OCI-LY1 (cell line): ENCODE measurements at regions not wholly inside any gene's neighbourhood (a gene's known extent, or its start where the extent isn't known, plus 50 kb on each side); places are given as distances from the start of the nearest gene placed in this dataset.
A peak's percentile ranks its signal among the peaks of the same experiment; 100 is the strongest.
"Not testable (repeated sequence)": the region's sequence is repeated elsewhere in the genome, so short reads cannot be mapped to it uniquely, and the experiment has no call there.

ENCODE experiments used
- H2AFZ ChIP-seq: fragments of 200-600 bp; sonication (generic), shearing (Covaris generic); 2 replicates; pipeline ENCODE4 v1.6.0; 2014; ENCODE audit warnings: antibody characterized with exemption, mild to moderate bottlenecking, low read length
- H3F3A ChIP-seq: fragments of 200-600 bp; sonication (generic), shearing (Covaris generic); 2 replicates; pipeline ENCODE4 v1.6.0; 2014; ENCODE audit warnings: mild to moderate bottlenecking, antibody characterized with exemption, low read length, moderate library complexity; ENCODE audit not compliant: insufficient read depth
- H3K27ac ChIP-seq: fragments of 200-600 bp; sonication (generic); 2 replicates; pipeline ENCODE4 v1.5.1; 2014; ENCODE audit warnings: low read length, mixed run types, mild to moderate bottlenecking, low read depth; ENCODE audit not compliant: poor library complexity, severe bottlenecking
- H3K27me3 ChIP-seq: fragments of 200-600 bp; sonication (generic); 2 replicates; pipeline ENCODE4 v1.6.0; 2014; ENCODE audit warnings: antibody characterized with exemption, mild to moderate bottlenecking, low read length, moderate library complexity; ENCODE audit not compliant: insufficient read depth
- H3K36me3 ChIP-seq: fragments of 200-600 bp; sonication (generic); 2 replicates; pipeline ENCODE4 v1.6.1; 2014; ENCODE audit warnings: mild to moderate bottlenecking, antibody characterized with exemption, low read length, moderate library complexity, mixed read lengths; ENCODE audit not compliant: insufficient read depth
- H3K4me1 ChIP-seq: fragments of 200-600 bp; sonication (generic); 2 replicates; pipeline ENCODE4 v1.5.1; 2014; ENCODE audit warnings: mild to moderate bottlenecking, low read length, moderate library complexity; ENCODE audit not compliant: insufficient read depth, severe bottlenecking
- H3K4me2 ChIP-seq: fragments of 200-600 bp; sonication (generic), shearing (Covaris generic); 2 replicates; pipeline ENCODE4 v1.6.1; 2014; ENCODE audit warnings: low read length
- H3K4me3 ChIP-seq: fragments of 200-600 bp; sonication (generic); 2 replicates; pipeline ENCODE4 v1.5.1; 2014; ENCODE audit warnings: low read length, low read depth, mild to moderate bottlenecking, mixed read lengths; ENCODE audit not compliant: poor library complexity, severe bottlenecking
- H3K79me2 ChIP-seq: fragments of 200-600 bp; shearing (Covaris generic); 2 replicates; pipeline ENCODE4 v1.6.1; 2016; ENCODE audit warnings: mixed run types, low read length, mixed read lengths; ENCODE audit not compliant: insufficient read depth
- H3K9ac ChIP-seq: fragments of 200-600 bp; sonication (generic), shearing (Covaris generic); 2 replicates; pipeline ENCODE4 v1.6.1; 2014; ENCODE audit warnings: mild to moderate bottlenecking, low read length, mixed read lengths
- H3K9me2 ChIP-seq: fragments of 200-600 bp; sonication (generic), shearing (Covaris generic); 2 replicates; pipeline ENCODE4 v1.6.1; 2014; ENCODE audit warnings: low read depth, mild to moderate bottlenecking, low read length, mixed read lengths
- H3K9me3 ChIP-seq: fragments of 200-600 bp; shearing (Covaris generic); 2 replicates; pipeline ENCODE4 v1.6.1; 2014; ENCODE audit warnings: low read length, mixed read lengths
- H4K20me1 ChIP-seq: fragments of 200-600 bp; sonication (generic), shearing (Covaris generic); 2 replicates; pipeline ENCODE4 v1.6.0; 2016; ENCODE audit warnings: mild to moderate bottlenecking, low read length; ENCODE audit not compliant: insufficient read depth
- CTCF ChIP-seq: fragments of 200-600 bp; sonication (generic), shearing (Covaris generic); IDR thresholded peaks from 2 replicates; pipeline ENCODE4 v1.5.1; 2017; ENCODE audit warnings: mild to moderate bottlenecking, antibody characterized with exemption, low read length, moderate library complexity, mixed read lengths
- EZH2 ChIP-seq: fragments of 200-600 bp; sonication (generic), shearing (Covaris generic); IDR thresholded peaks from 2 replicates; pipeline ENCODE4 v1.8.0; 2017; ENCODE audit warnings: borderline replicate concordance, mixed run types, mild to moderate bottlenecking, antibody characterized with exemption, low read length, moderate library complexity, mixed read lengths

GRCh38 chrX:121365572-121366161, 318.3 kb downstream of the GLUD2 start:
- Histone ChIP-seq H2AFZ (no peak overlapping the region), H3K9me3 (no peaks in the 10 kb centered on the region), H3K4me3 (peak overlapping the region; percentile 33), H3K79me2 (peaks cover 57% of the 10 kb centered on the region), H3K9me2 (no peaks in the 10 kb centered on the region), H3K27me3 (no peaks in the 10 kb centered on the region), H3K27ac (peak overlapping the region; percentile 94), H3F3A (no peaks in the 10 kb centered on the region), H3K36me3 (peaks cover 40% of the 10 kb centered on the region), H3K4me2 (peak overlapping the region; percentile 47), H4K20me1 (no peaks in the 10 kb centered on the region), H3K9ac (peak overlapping the region; percentile 63), H3K4me1 (peaks cover 37% of the 10 kb centered on the region)
- no peak for TF ChIP-seq CTCF
- TF ChIP-seq EZH2 = no peak

GRCh38 chrX:121374471-121374870, 327.1 kb downstream of the GLUD2 start:
- no peak overlapping the region for H3K27ac ChIP-seq
- no peak overlapping the region for H3K9ac ChIP-seq
- H3K4me1 ChIP-seq = peaks cover 42% of the 10 kb centered on the region
- TF ChIP-seq CTCF (no peak), EZH2 (no peak)
- H3K27me3 ChIP-seq = no peaks in the 10 kb centered on the region
- no peak overlapping the region for H3K4me3 ChIP-seq
- H3F3A ChIP-seq = no peaks in the 10 kb centered on the region
- peaks cover 6% of the 10 kb centered on the region for H3K36me3 ChIP-seq
- H3K9me2 ChIP-seq = no peaks in the 10 kb centered on the region
- no peak overlapping the region for H2AFZ ChIP-seq
- no peaks in the 10 kb centered on the region for H4K20me1 ChIP-seq
- no peaks in the 10 kb centered on the region for H3K9me3 ChIP-seq
- peaks cover 65% of the 10 kb centered on the region for H3K79me2 ChIP-seq
- H3K4me2 ChIP-seq = no peak overlapping the region

- H4K20me1 ChIP-seq, H3K27ac ChIP-seq, H3K36me3 ChIP-seq, H3K9me3 ChIP-seq, H2AFZ ChIP-seq, H3K9ac ChIP-seq, H3F3A ChIP-seq, H3K4me2 ChIP-seq, H3K4me3 ChIP-seq, H3K27me3 ChIP-seq, H3K9me2 ChIP-seq: not testable (repeated sequence)
- peaks cover 49% of the 10 kb centered on the region for H3K79me2 ChIP-seq
- H3K4me1 ChIP-seq = peaks cover 58% of the 10 kb centered on the region
Observed at GRCh38 chrX:121381915-121382314, 334.5 kb downstream of the GLUD2 start.
